Nephron progenitor cell (in vitro differentiated cells): ENCODE measurements at regions not wholly inside any gene's neighbourhood (a gene's known extent, or its start where the extent isn't known, plus 50 kb on each side); places are given as distances from the start of the nearest gene placed in this dataset.
"Not testable (repeated sequence)": the region's sequence is repeated elsewhere in the genome, so short reads cannot be mapped to it uniquely, and the experiment has no call there.

ENCODE experiments used
- DNase-seq: peaks from one replicate; pipeline ENCODE4 v3.0.0; 2021
- H3K27ac Mint-ChIP-seq: 2 replicates; pipeline ENCODE4 v1.8.0; 2021; ENCODE audit warnings: mild to moderate bottlenecking, moderate library complexity, mixed read lengths
- H3K27me3 Mint-ChIP-seq: 2 replicates; pipeline ENCODE4 v1.8.0; 2021; ENCODE audit warnings: mild to moderate bottlenecking, low read depth, mixed read lengths; ENCODE audit not compliant: poor library complexity
- H3K36me3 Mint-ChIP-seq: 2 replicates; pipeline ENCODE4 v1.8.0; 2021; ENCODE audit warnings: low read depth, mixed read lengths
- H3K4me1 Mint-ChIP-seq: 2 replicates; pipeline ENCODE4 v1.8.0; 2021; ENCODE audit warnings: mixed read lengths
- H3K4me3 Mint-ChIP-seq: 2 replicates; pipeline ENCODE4 v1.8.0; 2021; ENCODE audit warnings: mild to moderate bottlenecking, moderate library complexity, mixed read lengths
- H3K9me3 Mint-ChIP-seq: 2 replicates; pipeline ENCODE4 v1.8.0; 2021; ENCODE audit warnings: mild to moderate bottlenecking, moderate library complexity, mixed read lengths
- CTCF ChIP-seq: fragments of 200-600 bp; sonication (generic); IDR thresholded peaks from 2 replicates; pipeline ENCODE4 v1.5.0; 2021; ENCODE audit warnings: antibody characterized with exemption

- H3K4me1 Mint-ChIP-seq: no peaks in the 10 kb centered on the region
- no peak overlapping the region for H3K27ac Mint-ChIP-seq
- DNase-seq: no peak
- H3K4me3 Mint-ChIP-seq: no peak overlapping the region
- H3K9me3 Mint-ChIP-seq: no peaks in the 10 kb centered on the region
- no peaks in the 10 kb centered on the region for H3K36me3 Mint-ChIP-seq
- H3K27me3 Mint-ChIP-seq: no peaks in the 10 kb centered on the region
- TF ChIP-seq CTCF: no peak
Observed at GRCh38 chr4:33772582-33772981, 2471.7 kb downstream of the ARAP2 start.

GRCh38 chr4:33780952-33781791 lies 2463.1 kb downstream of the ARAP2 start:
- TF ChIP-seq CTCF: no peak
- Mint-ChIP-seq H3K27ac (no peak overlapping the region), H3K4me1 (no peaks in the 10 kb centered on the region), H3K4me3 (no peak overlapping the region), H3K27me3 (no peaks in the 10 kb centered on the region), H3K36me3 (no peaks in the 10 kb centered on the region), H3K9me3 (no peaks in the 10 kb centered on the region)
- no peak for DNase-seq

GRCh38 chr4:33785843-33786242 lies 2458.5 kb downstream of the ARAP2 start:
- Mint-ChIP-seq H3K4me1 (no peaks in the 10 kb centered on the region), H3K4me3 (no peak overlapping the region), H3K9me3 (no peaks in the 10 kb centered on the region), H3K36me3 (no peaks in the 10 kb centered on the region), H3K27ac (no peak overlapping the region), H3K27me3 (no peaks in the 10 kb centered on the region)
- no peak for TF ChIP-seq CTCF
- no peak for DNase-seq

GRCh38 chr4:33802578-33802977 lies 2441.7 kb downstream of the ARAP2 start:
- H3K4me3 Mint-ChIP-seq: no peak overlapping the region
- no peaks in the 10 kb centered on the region for H3K27me3 Mint-ChIP-seq
- no peak for DNase-seq
- no peaks in the 10 kb centered on the region for H3K36me3 Mint-ChIP-seq
- TF ChIP-seq CTCF: no peak
- H3K4me1 Mint-ChIP-seq: no peaks in the 10 kb centered on the region
- no peaks in the 10 kb centered on the region for H3K9me3 Mint-ChIP-seq
- no peak overlapping the region for H3K27ac Mint-ChIP-seq

- Mint-ChIP-seq H3K9me3 (no peaks in the 10 kb centered on the region), H3K27ac (no peak overlapping the region), H3K27me3 (no peaks in the 10 kb centered on the region), H3K4me3 (no peak overlapping the region), H3K36me3 (no peaks in the 10 kb centered on the region), H3K4me1 (peaks cover under 1% of the 10 kb centered on the region)
- no peak for DNase-seq
- TF ChIP-seq CTCF: no peak
Observed at GRCh38 chr4:33825685-33826084, 2418.6 kb downstream of the ARAP2 start.

- not testable (repeated sequence) for H3K4me1 Mint-ChIP-seq, H3K36me3 Mint-ChIP-seq, DNase-seq, H3K27ac Mint-ChIP-seq, H3K4me3 Mint-ChIP-seq, H3K9me3 Mint-ChIP-seq, H3K27me3 Mint-ChIP-seq
Observed at GRCh38 chr4:33829356-33829755, 2415.0 kb downstream of the ARAP2 start.
